ENCODE measurements at regions not wholly inside any gene's neighbourhood (a gene's known extent, or its start where the extent isn't known, plus 50 kb on each side); places are given as distances from the start of the nearest gene placed in this dataset.

DNA sequence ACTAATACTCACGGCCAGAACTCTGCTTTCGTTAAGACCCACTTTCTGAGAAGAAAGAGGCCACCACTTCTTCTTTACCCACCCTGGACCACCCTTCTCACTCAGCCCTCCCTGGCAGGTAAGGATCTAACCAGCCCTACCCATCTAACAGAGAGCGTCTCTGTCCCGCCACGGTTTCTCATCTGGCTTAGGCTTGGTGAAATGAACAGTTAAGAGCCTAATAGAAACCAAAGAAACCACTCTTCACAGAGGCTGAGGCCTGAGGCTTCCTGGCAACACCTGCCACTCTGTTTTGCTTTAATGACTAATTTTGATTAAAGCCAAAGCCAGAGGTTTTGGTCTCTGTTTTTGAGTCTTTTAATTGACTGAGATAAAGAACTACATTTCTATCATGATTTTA lies 354.1 kb upstream of the SLC30A5 start:
- TF ChIP-seq, protein P1, sequence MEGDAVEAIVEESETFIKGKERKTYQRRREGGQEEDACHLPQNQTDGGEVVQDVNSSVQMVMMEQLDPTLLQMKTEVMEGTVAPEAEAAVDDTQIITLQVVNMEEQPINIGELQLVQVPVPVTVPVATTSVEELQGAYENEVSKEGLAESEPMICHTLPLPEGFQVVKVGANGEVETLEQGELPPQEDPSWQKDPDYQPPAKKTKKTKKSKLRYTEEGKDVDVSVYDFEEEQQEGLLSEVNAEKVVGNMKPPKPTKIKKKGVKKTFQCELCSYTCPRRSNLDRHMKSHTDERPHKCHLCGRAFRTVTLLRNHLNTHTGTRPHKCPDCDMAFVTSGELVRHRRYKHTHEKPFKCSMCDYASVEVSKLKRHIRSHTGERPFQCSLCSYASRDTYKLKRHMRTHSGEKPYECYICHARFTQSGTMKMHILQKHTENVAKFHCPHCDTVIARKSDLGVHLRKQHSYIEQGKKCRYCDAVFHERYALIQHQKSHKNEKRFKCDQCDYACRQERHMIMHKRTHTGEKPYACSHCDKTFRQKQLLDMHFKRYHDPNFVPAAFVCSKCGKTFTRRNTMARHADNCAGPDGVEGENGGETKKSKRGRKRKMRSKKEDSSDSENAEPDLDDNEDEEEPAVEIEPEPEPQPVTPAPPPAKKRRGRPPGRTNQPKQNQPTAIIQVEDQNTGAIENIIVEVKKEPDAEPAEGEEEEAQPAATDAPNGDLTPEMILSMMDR (IDR thresholded peaks at IDR 0.05 in 8 of 11, conservative IDR thresholded peaks at IDR 0.05 in 3 of 11), result no peak
- TF ChIP-seq POLR2AphosphoS5 (IDR thresholded peaks at IDR 0.05) (no peak), POLR2A (IDR thresholded peaks at IDR 0.05) (no peak)
